ENCODE measurements at regions not wholly inside any gene's neighbourhood (a gene's known extent, or its start where the extent isn't known, plus 50 kb on each side); places are given as distances from the start of the nearest gene placed in this dataset.

DNA sequence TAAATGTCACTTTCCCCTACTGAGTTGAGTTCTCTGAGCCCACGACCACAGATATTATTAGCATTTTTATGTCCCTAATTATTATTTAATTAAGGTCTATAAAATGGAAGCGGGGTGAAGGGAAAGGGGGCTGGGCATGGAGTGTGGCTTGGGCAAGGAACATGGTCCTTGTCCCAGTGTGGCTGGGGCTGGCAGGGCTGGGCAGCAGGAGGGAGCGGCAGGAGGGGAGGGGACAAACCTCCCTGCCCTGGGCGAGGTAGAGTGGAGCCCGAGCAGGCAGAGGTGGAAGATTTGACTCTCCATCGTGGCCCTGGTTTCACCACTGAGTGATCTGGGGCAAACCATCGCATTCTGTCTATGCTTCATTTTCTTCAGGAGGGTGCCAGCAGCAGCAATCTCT lies 402.9 kb upstream of the C2CD4B start:
- no peak for TF ChIP-seq POLR2A (IDR thresholded peaks at IDR 0.05)
- TF ChIP-seq, protein P1, sequence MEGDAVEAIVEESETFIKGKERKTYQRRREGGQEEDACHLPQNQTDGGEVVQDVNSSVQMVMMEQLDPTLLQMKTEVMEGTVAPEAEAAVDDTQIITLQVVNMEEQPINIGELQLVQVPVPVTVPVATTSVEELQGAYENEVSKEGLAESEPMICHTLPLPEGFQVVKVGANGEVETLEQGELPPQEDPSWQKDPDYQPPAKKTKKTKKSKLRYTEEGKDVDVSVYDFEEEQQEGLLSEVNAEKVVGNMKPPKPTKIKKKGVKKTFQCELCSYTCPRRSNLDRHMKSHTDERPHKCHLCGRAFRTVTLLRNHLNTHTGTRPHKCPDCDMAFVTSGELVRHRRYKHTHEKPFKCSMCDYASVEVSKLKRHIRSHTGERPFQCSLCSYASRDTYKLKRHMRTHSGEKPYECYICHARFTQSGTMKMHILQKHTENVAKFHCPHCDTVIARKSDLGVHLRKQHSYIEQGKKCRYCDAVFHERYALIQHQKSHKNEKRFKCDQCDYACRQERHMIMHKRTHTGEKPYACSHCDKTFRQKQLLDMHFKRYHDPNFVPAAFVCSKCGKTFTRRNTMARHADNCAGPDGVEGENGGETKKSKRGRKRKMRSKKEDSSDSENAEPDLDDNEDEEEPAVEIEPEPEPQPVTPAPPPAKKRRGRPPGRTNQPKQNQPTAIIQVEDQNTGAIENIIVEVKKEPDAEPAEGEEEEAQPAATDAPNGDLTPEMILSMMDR (IDR thresholded peaks at IDR 0.05), result no peak
- TF ChIP-seq POLR2AphosphoS5 (IDR thresholded peaks at IDR 0.05; ENCODE audit: insufficient read depth in 1 of 2, low read depth in 1 of 2), result no peak
